ENCODE measurements at regions not wholly inside any gene's neighbourhood (a gene's known extent, or its start where the extent isn't known, plus 50 kb on each side); places are given as distances from the start of the nearest gene placed in this dataset.

- H3K4me1 ChIP-seq (ENCODE audit: control insufficient read depth, extremely low read depth, insufficient read depth, low read length), result no peaks in the 10 kb centered on the region
- H2AFZ ChIP-seq (ENCODE audit: low read length), result no peak overlapping the region
- no peaks in the 10 kb centered on the region for H3K9me3 ChIP-seq (ENCODE audit: control insufficient read depth, insufficient read depth, low read depth, low read length)
- H3K4me2 ChIP-seq (ENCODE audit: extremely low read depth, insufficient read depth, low read length), result no peak overlapping the region
- TF ChIP-seq EZH2 (IDR thresholded peaks at IDR 0.05; ENCODE audit: low read length, missing control alignments), result no peak
- TF ChIP-seq CTCF (conservative IDR thresholded peaks at IDR 0.05 in 1 of 2, IDR thresholded peaks at IDR 0.05 in 1 of 2; ENCODE audit: low read depth in 1 of 2, low read length in 2 of 2), result no peak
- H4K20me1 ChIP-seq (ENCODE audit: control insufficient read depth, extremely low read depth, insufficient read depth, low read length), result no peaks in the 10 kb centered on the region
- no peaks in the 10 kb centered on the region for H3K27me3 ChIP-seq (ENCODE audit: control insufficient read depth, insufficient read depth, low read length)
- no peak overlapping the region for H3K9ac ChIP-seq (ENCODE audit: insufficient read depth, low read length)
- no peak overlapping the region for H3K27ac ChIP-seq (ENCODE audit: insufficient read depth, low read length)
- no peak overlapping the region for H3K4me3 ChIP-seq (replicated peaks in 1 of 4; ENCODE audit: control extremely low read depth in 1 of 4, insufficient read depth in 1 of 4, low read depth in 3 of 4, low read length in 4 of 4)
- no peaks in the 10 kb centered on the region for H3K36me3 ChIP-seq (ENCODE audit: control insufficient read depth, insufficient read depth, low read length)
- no peaks in the 10 kb centered on the region for H3K79me2 ChIP-seq (ENCODE audit: control insufficient read depth, insufficient read depth, low read length)
- DNase-seq (ENCODE audit: low read depth in 2 of 2), result no peak
Observed at GRCh38 chr10:124287071-124287685, 131.5 kb downstream of the OAT start.

- Histone ChIP-seq H3K4me2 (ENCODE audit: extremely low read depth, insufficient read depth, low read length) (no peak overlapping the region), H3K9me3 (ENCODE audit: control insufficient read depth, insufficient read depth, low read depth, low read length) (no peaks in the 10 kb centered on the region), H3K27me3 (ENCODE audit: control insufficient read depth, insufficient read depth, low read length) (no peaks in the 10 kb centered on the region), H4K20me1 (ENCODE audit: control insufficient read depth, extremely low read depth, insufficient read depth, low read length) (no peaks in the 10 kb centered on the region), H3K27ac (ENCODE audit: insufficient read depth, low read length) (no peak overlapping the region), H3K4me1 (ENCODE audit: control insufficient read depth, extremely low read depth, insufficient read depth, low read length) (no peaks in the 10 kb centered on the region), H3K79me2 (ENCODE audit: control insufficient read depth, insufficient read depth, low read length) (no peaks in the 10 kb centered on the region), H2AFZ (ENCODE audit: low read length) (no peak overlapping the region), H3K36me3 (ENCODE audit: control insufficient read depth, insufficient read depth, low read length) (no peaks in the 10 kb centered on the region), H3K4me3 (replicated peaks in 1 of 4; ENCODE audit: control extremely low read depth in 1 of 4, insufficient read depth in 1 of 4, low read depth in 3 of 4, low read length in 4 of 4) (no peak overlapping the region), H3K9ac (ENCODE audit: insufficient read depth, low read length) (no peak overlapping the region)
- TF ChIP-seq CTCF (conservative IDR thresholded peaks at IDR 0.05 in 1 of 2, IDR thresholded peaks at IDR 0.05 in 1 of 2; ENCODE audit: low read depth in 1 of 2, low read length in 2 of 2) (no peak), EZH2 (IDR thresholded peaks at IDR 0.05; ENCODE audit: low read length, missing control alignments) (no peak)
- no peak for DNase-seq (ENCODE audit: low read depth in 2 of 2)
Observed at GRCh38 chr10:124286621-124287020, 132.1 kb downstream of the OAT start.

GRCh38 chr10:124285587-124286527 lies 132.9 kb downstream of the OAT start:
- Histone ChIP-seq H3K4me1 (ENCODE audit: control insufficient read depth, extremely low read depth, insufficient read depth, low read length) (no peaks in the 10 kb centered on the region), H3K79me2 (ENCODE audit: control insufficient read depth, insufficient read depth, low read length) (no peaks in the 10 kb centered on the region), H2AFZ (ENCODE audit: low read length) (no peak overlapping the region), H3K27me3 (ENCODE audit: control insufficient read depth, insufficient read depth, low read length) (no peaks in the 10 kb centered on the region), H4K20me1 (ENCODE audit: control insufficient read depth, extremely low read depth, insufficient read depth, low read length) (no peaks in the 10 kb centered on the region), H3K36me3 (ENCODE audit: control insufficient read depth, insufficient read depth, low read length) (no peaks in the 10 kb centered on the region), H3K27ac (ENCODE audit: insufficient read depth, low read length) (no peak overlapping the region), H3K4me3 (replicated peaks in 1 of 4; ENCODE audit: control extremely low read depth in 1 of 4, insufficient read depth in 1 of 4, low read depth in 3 of 4, low read length in 4 of 4) (no peak overlapping the region), H3K4me2 (ENCODE audit: extremely low read depth, insufficient read depth, low read length) (no peak overlapping the region), H3K9me3 (ENCODE audit: control insufficient read depth, insufficient read depth, low read depth, low read length) (no peaks in the 10 kb centered on the region), H3K9ac (ENCODE audit: insufficient read depth, low read length) (no peak overlapping the region)
- TF ChIP-seq CTCF (conservative IDR thresholded peaks at IDR 0.05 in 1 of 2, IDR thresholded peaks at IDR 0.05 in 1 of 2; ENCODE audit: low read depth in 1 of 2, low read length in 2 of 2) (no peak), EZH2 (IDR thresholded peaks at IDR 0.05; ENCODE audit: low read length, missing control alignments) (no peak)
- peak in 1 of 2 donors; percentile 15 for DNase-seq (ENCODE audit: low read depth in 2 of 2)

Measured in fibroblast of lung (primary cell).